Left ventricle myocardium inferior (tissue), 1 donor: ENCODE measurements at regions not wholly inside any gene's neighbourhood (a gene's known extent, or its start where the extent isn't known, plus 50 kb on each side); places are given as distances from the start of the nearest gene placed in this dataset.
A peak's percentile ranks its signal among the peaks of the same experiment; 100 is the strongest.

Source experiments
- DNase-seq: peaks from one replicate; pipeline ENCODE4 v3.0.0-alpha.2; 2020
- H3K27ac ChIP-seq: fragments of 200-600 bp; replicated peaks from 2 replicates; pipeline ENCODE4 v1.8.0; 2021
- H3K27me3 ChIP-seq: fragments of 200-600 bp; 2 replicates; pipeline ENCODE4 v1.8.0; 2021; ENCODE audit warnings: low read depth
- H3K36me3 ChIP-seq: fragments of 200-600 bp; 2 replicates; pipeline ENCODE4 v1.8.0; 2021
- H3K4me1 ChIP-seq: fragments of 200-600 bp; 2 replicates; pipeline ENCODE4 v1.8.0; 2021
- H3K4me3 ChIP-seq: fragments of 200-600 bp; 2 replicates; pipeline ENCODE4 v1.8.0; 2021; ENCODE audit warnings: mild to moderate bottlenecking, moderate library complexity
- H3K9me3 ChIP-seq: fragments of 200-600 bp; replicated peaks from 2 replicates; pipeline ENCODE4 v1.8.0; 2021
- intact Hi-C: fragments of 100-400 bp; cut with micrococcal nuclease; formaldehyde crosslinking; loops from one replicate; pipeline ENCODE4 v1.11.0; 2022
- TF ChIP-seq, protein P1 (sequence below): fragments of 200-600 bp; IDR thresholded peaks from 2 replicates; pipeline ENCODE4 v1.8.0; 2021; ENCODE audit warnings: antibody characterized with exemption, mild to moderate bottlenecking, borderline replicate concordance
- donor health status: DM: no; HTN: yes; CAD: no; lungs with severe emphysema.

DNA sequence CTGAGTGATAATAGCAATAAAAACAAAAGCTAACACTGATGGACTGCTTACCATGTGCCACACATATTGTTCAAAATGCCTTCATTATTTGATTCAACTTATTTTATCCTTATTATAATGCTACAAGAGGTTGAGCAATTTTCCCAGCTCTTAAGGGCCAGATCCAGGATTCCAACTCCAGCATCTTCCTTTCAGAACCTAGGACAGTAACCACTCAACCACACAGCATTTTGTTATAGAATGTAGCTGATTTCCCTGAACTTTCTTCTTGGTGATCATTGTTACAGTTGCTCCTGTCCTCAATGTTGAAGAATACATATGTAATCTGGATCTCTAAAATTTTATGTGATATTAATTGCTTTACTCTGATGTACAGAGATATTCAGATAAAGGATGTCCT, 341.7 kb downstream of the PIK3C3 start:
- intact Hi-C loops = loop anchor here (10.0 kb wide), 1 partner anchor 182 kb away; no protein-coding TSS in a partner anchor
- TF ChIP-seq, protein P1, sequence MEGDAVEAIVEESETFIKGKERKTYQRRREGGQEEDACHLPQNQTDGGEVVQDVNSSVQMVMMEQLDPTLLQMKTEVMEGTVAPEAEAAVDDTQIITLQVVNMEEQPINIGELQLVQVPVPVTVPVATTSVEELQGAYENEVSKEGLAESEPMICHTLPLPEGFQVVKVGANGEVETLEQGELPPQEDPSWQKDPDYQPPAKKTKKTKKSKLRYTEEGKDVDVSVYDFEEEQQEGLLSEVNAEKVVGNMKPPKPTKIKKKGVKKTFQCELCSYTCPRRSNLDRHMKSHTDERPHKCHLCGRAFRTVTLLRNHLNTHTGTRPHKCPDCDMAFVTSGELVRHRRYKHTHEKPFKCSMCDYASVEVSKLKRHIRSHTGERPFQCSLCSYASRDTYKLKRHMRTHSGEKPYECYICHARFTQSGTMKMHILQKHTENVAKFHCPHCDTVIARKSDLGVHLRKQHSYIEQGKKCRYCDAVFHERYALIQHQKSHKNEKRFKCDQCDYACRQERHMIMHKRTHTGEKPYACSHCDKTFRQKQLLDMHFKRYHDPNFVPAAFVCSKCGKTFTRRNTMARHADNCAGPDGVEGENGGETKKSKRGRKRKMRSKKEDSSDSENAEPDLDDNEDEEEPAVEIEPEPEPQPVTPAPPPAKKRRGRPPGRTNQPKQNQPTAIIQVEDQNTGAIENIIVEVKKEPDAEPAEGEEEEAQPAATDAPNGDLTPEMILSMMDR = no peak
- Histone ChIP-seq H3K4me1 (peaks cover 7% of the 10 kb centered on the region), H3K36me3 (no peaks in the 10 kb centered on the region), H3K9me3 (peaks cover 8% of the 10 kb centered on the region), H3K27me3 (no peaks in the 10 kb centered on the region), H3K4me3 (no peak overlapping the region), H3K27ac (no peak overlapping the region)
- no peak for DNase-seq

DNA sequence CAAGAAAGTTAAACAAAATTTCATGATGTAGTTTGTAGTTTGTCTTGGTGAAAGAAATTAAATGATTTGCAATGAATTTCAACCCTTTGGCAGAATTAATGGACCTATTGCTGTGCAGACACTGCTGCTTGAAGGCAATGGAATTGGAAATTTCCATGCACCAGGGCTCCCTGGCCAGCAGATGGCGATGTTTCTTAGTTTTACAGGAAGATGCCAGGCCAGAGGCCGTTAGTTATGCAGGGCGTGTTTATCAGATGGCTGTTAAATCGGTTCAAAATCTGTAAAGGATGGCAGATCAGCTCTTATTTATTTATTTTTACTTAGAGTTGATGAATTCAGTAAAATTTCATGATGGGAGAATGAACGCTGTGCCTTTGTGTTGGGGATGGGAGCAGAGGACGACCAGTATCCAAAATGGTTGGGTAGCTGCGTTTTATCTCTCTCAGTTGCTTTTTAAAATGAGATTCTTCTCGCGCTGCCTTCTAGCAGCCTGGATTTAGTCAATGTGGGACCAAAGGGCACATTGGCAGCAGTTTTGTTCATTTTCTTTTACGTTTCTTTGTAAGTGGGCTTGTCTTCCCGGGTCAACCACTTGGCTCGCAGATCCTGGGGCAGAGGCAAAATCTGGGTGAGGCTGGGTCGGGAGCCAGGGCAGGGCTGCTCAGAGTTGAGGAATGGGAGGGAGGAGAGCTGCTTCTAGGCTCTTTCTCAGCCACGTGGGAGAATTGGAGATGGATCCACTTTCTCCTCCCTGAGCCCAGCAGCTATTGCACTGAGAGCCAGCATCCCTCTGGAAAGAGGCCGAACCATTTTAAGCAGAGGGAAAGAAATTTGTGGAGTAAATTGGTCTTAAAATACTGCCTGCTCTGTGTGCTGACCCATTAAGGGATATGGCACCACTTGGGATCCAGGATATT, 344.0 kb downstream of the PIK3C3 start:
- H3K4me3 ChIP-seq = peak overlapping the region; percentile 51
- H3K9me3 ChIP-seq = no peaks in the 10 kb centered on the region
- peaks cover 7% of the 10 kb centered on the region for H3K4me1 ChIP-seq
- H3K27ac ChIP-seq = peak overlapping the region; percentile 64
- peak; percentile 68 for DNase-seq
- no peaks in the 10 kb centered on the region for H3K27me3 ChIP-seq
- intact Hi-C loops = loop anchor here (10.0 kb wide), 1 partner anchor 184 kb away; no protein-coding TSS in a partner anchor
- TF ChIP-seq, protein P1 = peak; percentile 93
- no peaks in the 10 kb centered on the region for H3K36me3 ChIP-seq

DNA sequence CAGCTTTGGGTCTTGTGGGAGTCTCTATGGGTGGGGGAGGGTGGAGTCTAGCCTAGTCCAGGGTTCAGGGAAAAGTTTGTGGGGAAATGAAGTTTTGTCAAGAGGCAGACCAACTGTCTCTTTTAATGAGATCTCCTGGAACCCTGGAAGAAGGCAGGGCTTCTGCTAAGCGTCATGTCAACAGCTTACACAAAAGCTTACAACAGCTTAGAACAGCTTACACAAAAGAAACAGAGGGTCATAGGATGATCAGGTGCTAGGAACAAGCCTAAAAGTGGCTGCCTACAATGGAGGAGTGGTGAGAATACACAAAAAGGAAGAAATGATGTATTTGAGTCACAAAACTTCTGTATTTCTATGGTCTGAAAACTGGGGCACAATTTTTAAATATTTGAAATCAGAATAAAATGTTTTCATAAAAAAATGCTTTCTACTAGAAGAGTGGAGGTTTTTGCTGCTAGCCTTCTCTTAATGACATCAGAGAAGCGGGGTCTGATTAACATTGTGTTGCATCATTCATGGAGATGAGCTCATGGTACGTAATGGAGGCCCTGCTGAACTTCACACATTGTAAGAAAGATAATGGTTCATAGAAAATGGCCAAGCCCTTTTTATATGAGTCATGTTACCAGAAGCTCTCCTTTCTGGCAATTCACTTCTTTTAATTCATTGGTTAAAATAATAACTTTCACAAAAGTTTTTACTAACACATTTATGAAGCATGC, 351.0 kb downstream of the PIK3C3 start:
- H3K4me3 ChIP-seq = no peak overlapping the region
- no peaks in the 10 kb centered on the region for H3K27me3 ChIP-seq
- H3K9me3 ChIP-seq = no peaks in the 10 kb centered on the region
- no peaks in the 10 kb centered on the region for H3K36me3 ChIP-seq
- intact Hi-C loops = no loop called here
- peaks cover 10% of the 10 kb centered on the region for H3K4me1 ChIP-seq
- H3K27ac ChIP-seq = no peak overlapping the region
- DNase-seq = no peak
- TF ChIP-seq, protein P1 = no peak

DNA sequence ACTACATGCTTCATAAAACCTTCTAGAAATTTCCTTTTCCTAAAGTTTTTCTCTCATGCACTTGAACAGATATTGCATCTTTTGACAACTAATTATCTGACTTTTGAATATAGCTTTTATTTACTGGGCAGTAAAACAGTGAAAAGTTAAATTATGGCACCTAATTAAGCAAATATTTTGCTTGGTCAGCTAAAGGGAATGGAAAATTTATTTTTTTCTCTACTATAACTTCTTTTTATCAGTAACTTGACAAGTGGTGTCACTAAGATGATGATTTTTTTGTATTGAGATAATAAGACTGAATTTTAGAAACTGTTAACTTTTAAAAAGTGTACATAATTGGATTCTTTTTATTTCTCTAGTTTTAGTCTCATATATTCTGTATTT, 351.6 kb downstream of the PIK3C3 start:
- TF ChIP-seq, protein P1 = no peak
- no peaks in the 10 kb centered on the region for H3K9me3 ChIP-seq
- no peak overlapping the region for H3K4me3 ChIP-seq
- H3K4me1 ChIP-seq = peaks cover 16% of the 10 kb centered on the region
- H3K36me3 ChIP-seq = no peaks in the 10 kb centered on the region
- no peaks in the 10 kb centered on the region for H3K27me3 ChIP-seq
- DNase-seq = no peak
- intact Hi-C loops = no loop called here
- no peak overlapping the region for H3K27ac ChIP-seq

DNA sequence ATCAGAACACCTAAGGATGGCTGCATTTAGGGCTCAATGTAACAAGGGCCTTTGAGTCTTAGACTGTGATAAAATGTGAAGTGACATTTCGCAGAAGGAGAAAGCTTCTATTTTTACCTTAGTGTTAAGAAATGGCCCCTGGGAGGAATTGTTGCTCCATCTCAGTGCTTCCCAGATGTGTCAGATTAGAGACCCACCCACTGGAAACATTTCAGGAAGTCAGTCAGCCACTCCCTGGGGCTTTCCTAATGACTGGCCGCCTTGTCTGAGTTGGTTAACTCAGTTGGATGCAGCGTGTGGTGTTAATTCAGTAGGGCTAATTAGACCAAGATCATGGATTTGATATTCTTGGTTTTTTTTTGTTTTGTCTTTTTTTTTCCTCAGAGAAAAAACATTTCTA, 355.9 kb downstream of the PIK3C3 start:
- no peaks in the 10 kb centered on the region for H3K27me3 ChIP-seq

More for the DNA sequence above, 355.9 kb downstream of the PIK3C3 start:
- H3K9me3 ChIP-seq = no peaks in the 10 kb centered on the region
- peak; percentile 43 for DNase-seq
- H3K4me3 ChIP-seq = no peak overlapping the region
- peaks cover 16% of the 10 kb centered on the region for H3K4me1 ChIP-seq
- H3K36me3 ChIP-seq = no peaks in the 10 kb centered on the region
- TF ChIP-seq, protein P1 = no peak
- intact Hi-C loops = no loop called here
- peak overlapping the region; percentile 36 for H3K27ac ChIP-seq
